GM23338 (cell line): ENCODE measurements at regions not wholly inside any gene's neighbourhood (a gene's known extent, or its start where the extent isn't known, plus 50 kb on each side); places are given as distances from the start of the nearest gene placed in this dataset.

Source experiments
- ETS1 ChIP-seq: IDR thresholded peaks from 2 replicates; pipeline ENCODE4 v1.6.1; 2016; ENCODE audit warnings: antibody characterized with exemption
- JUNB ChIP-seq: IDR thresholded peaks from one replicate; pipeline ENCODE4 v1.6.1; 2016; ENCODE audit warnings: antibody characterized with exemption; ENCODE audit not compliant: unreplicated experiment
- POLR2AphosphoS5 ChIP-seq: IDR thresholded peaks from 2 replicates; pipeline ENCODE4 v1.6.1; 2016; ENCODE audit warnings: antibody characterized with exemption, low read depth
- REST ChIP-seq: IDR thresholded peaks from one replicate; pipeline ENCODE4 v1.6.1; 2018; ENCODE audit warnings: antibody characterized with exemption; ENCODE audit not compliant: unreplicated experiment
- STAT1 ChIP-seq: IDR thresholded peaks from one replicate; pipeline ENCODE4 v1.6.1; 2016; ENCODE audit warnings: antibody characterized with exemption; ENCODE audit not compliant: unreplicated experiment
- ZNF114 ChIP-seq: fragments of 250-450 bp; sonication (Bioruptor Pico); IDR thresholded peaks from 2 replicates; pipeline ENCODE4 v1.5.0; 2020; ENCODE audit warnings: mild to moderate bottlenecking, moderate library complexity
- ZNF331 ChIP-seq: fragments of 250-450 bp; sonication (Bioruptor Pico); IDR thresholded peaks from 2 replicates; pipeline ENCODE4 v1.5.0; 2020; ENCODE audit warnings: low read depth, mild to moderate bottlenecking, moderate library complexity
- ZNF462 ChIP-seq: fragments of 250-450 bp; sonication (Bioruptor Pico); IDR thresholded peaks from 2 replicates; pipeline ENCODE4 v1.5.0; 2020; ENCODE audit warnings: mild to moderate bottlenecking, moderate library complexity

DNA sequence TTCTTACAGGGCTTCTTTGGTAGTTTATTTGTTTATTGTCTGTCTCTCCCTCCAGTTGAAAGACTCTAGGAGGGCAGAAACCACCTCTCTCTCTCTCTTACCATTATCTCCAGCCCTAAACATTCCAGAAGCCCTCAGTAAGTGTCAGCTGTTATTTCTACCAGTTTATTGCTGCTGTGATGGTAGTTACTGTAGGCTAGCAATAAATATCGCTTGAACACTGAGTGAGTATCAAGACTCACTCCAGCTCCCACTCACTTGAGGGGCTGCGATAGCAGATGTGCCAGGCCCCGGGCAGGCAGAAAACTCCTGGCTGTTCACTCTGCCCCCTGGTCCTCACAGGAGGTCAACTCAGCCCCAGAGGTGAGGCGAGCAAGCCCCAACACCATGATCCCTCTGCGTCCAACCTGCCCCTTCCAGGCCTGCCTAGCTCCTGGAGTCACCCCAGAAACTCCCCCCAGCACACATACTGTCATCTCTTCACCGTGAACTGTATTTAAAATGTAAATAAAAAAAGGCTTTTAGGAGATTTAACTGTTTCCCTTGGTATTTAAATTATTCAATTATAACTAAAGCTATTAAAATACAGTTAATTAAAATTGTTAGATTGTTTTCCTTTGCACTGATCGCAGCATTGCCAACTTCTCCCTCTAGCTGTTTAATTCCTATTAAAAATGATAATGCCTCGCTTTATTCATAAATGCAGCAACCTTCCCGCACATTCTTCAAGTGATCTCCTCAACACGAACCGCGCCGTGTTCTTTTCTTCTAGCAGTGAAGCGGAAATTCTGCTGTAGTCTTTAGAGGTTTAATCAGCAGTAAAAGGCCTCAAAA is 321.1 kb upstream of the ZMIZ1 start (continued):
- TF ChIP-seq ZNF462 (CRISPR knock-in tag) (no peak), POLR2AphosphoS5 (no peak), ZNF331 (CRISPR knock-in tag) (no peak), ETS1 (no peak), STAT1 (no peak), REST (no peak), ZNF114 (CRISPR knock-in tag) (no peak), JUNB (no peak)
